ENCODE measurements at regions not wholly inside any gene's neighbourhood (a gene's known extent, or its start where the extent isn't known, plus 50 kb on each side); places are given as distances from the start of the nearest gene placed in this dataset.

- no peaks in the 10 kb centered on the region for H3K9me3 ChIP-seq (ENCODE audit: low read depth)
- H3K27me3 ChIP-seq = no peaks in the 10 kb centered on the region
- no peaks in the 10 kb centered on the region for H3K36me3 ChIP-seq
- H3K27ac ChIP-seq = no peak overlapping the region
- no peak for TF ChIP-seq CTCF (IDR thresholded peaks at IDR 0.05; ENCODE audit: low read depth, low read length)
- no peak overlapping the region for H3K4me3 ChIP-seq
- peaks cover 12% of the 10 kb centered on the region for H3K4me1 ChIP-seq (ENCODE audit: low read depth)
- DNase-seq (ENCODE audit: low read depth in 1 of 2, low spot score in 1 of 2) = no peak
These were observed 195.3 kb downstream of the PTEN start for GRCh38 chr10:88058750-88059149.

- H3K4me1 ChIP-seq (ENCODE audit: low read depth) = peaks cover 12% of the 10 kb centered on the region
- no peak for DNase-seq (ENCODE audit: low read depth in 1 of 2, low spot score in 1 of 2)
- H3K36me3 ChIP-seq = no peaks in the 10 kb centered on the region
- TF ChIP-seq CTCF (IDR thresholded peaks at IDR 0.05; ENCODE audit: low read depth, low read length) = no peak
- H3K4me3 ChIP-seq = no peak overlapping the region
- no peak overlapping the region for H3K27ac ChIP-seq
- H3K27me3 ChIP-seq = no peaks in the 10 kb centered on the region
- no peaks in the 10 kb centered on the region for H3K9me3 ChIP-seq (ENCODE audit: low read depth)
These were observed 195.8 kb downstream of the PTEN start for GRCh38 chr10:88059190-88059589.

GRCh38 chr10:88060762-88061161 is 197.3 kb downstream of the PTEN start:
- Histone ChIP-seq H3K9me3 (ENCODE audit: low read depth) (no peaks in the 10 kb centered on the region), H3K4me3 (no peak overlapping the region), H3K36me3 (no peaks in the 10 kb centered on the region), H3K4me1 (ENCODE audit: low read depth) (peaks cover 12% of the 10 kb centered on the region), H3K27me3 (no peaks in the 10 kb centered on the region), H3K27ac (no peak overlapping the region)
- no peak for TF ChIP-seq CTCF (IDR thresholded peaks at IDR 0.05; ENCODE audit: low read depth, low read length)
- no peak for DNase-seq (ENCODE audit: low read depth in 1 of 2, low spot score in 1 of 2)

- peak overlapping the region; percentile 41 for H3K27ac ChIP-seq
- TF ChIP-seq CTCF (IDR thresholded peaks at IDR 0.05; ENCODE audit: low read depth, low read length) = no peak
These were observed 199.0 kb downstream of the PTEN start for GRCh38 chr10:88062385-88062784.

GRCh38 chr10:88062798-88063472 is 199.5 kb downstream of the PTEN start:
- no peak overlapping the region for H3K4me3 ChIP-seq
- peak; percentile 8 to 34 for DNase-seq (ENCODE audit: low read depth in 1 of 2, low spot score in 1 of 2)
- no peaks in the 10 kb centered on the region for H3K27me3 ChIP-seq
- H3K27ac ChIP-seq = peak overlapping the region; percentile 41
- no peak for TF ChIP-seq CTCF (IDR thresholded peaks at IDR 0.05; ENCODE audit: low read depth, low read length)
- H3K9me3 ChIP-seq (ENCODE audit: low read depth) = no peaks in the 10 kb centered on the region
- no peaks in the 10 kb centered on the region for H3K36me3 ChIP-seq
- H3K4me1 ChIP-seq (ENCODE audit: low read depth) = peaks cover 12% of the 10 kb centered on the region

More at GRCh38 chr10:88062385-88062784, 199.0 kb downstream of the PTEN start:
- Histone ChIP-seq H3K36me3 (no peaks in the 10 kb centered on the region), H3K9me3 (ENCODE audit: low read depth) (no peaks in the 10 kb centered on the region), H3K27me3 (no peaks in the 10 kb centered on the region), H3K4me3 (no peak overlapping the region), H3K4me1 (ENCODE audit: low read depth) (peaks cover 12% of the 10 kb centered on the region)
- peak in 1 of 2 donors; percentile 5 for DNase-seq (ENCODE audit: low read depth in 1 of 2, low spot score in 1 of 2)
